H1 (cell line): ENCODE measurements at regions not wholly inside any gene's neighbourhood (a gene's known extent, or its start where the extent isn't known, plus 50 kb on each side); places are given as distances from the start of the nearest gene placed in this dataset.

ENCODE experiments used
- BRCA1 ChIP-seq: IDR thresholded peaks from 2 replicates; pipeline ENCODE4 v1.6.1; 2012; ENCODE audit warnings: low read depth, low read length, improper control_type of control experiment
- HDAC2 ChIP-seq, 2 experiments: fragments of 300-600 bp in 1 of 2; sonication (generic) in 1 of 2; IDR thresholded peaks; 2 replicates each; pipeline ENCODE4 v1.6.1; 2011 to 2012; ENCODE audit warnings: low read depth in 2 of 2, low read length in 2 of 2, mild to moderate bottlenecking in 2 of 2, moderate library complexity in 2 of 2, borderline replicate concordance in 1 of 2, inconsistent platforms in 1 of 2
- HDAC6 ChIP-seq: IDR thresholded peaks from one replicate; pipeline ENCODE4 v1.7.1; 2012; ENCODE audit warnings: low read depth, mild to moderate bottlenecking, inconsistent platforms, low read length, moderate library complexity
- RXRA ChIP-seq: IDR thresholded peaks from 2 replicates; pipeline ENCODE4 v1.6.1; 2011; ENCODE audit warnings: low read depth, mild to moderate bottlenecking, low read length, moderate library complexity; ENCODE audit not compliant: insufficient read depth
- SIN3A ChIP-seq, 2 experiments: IDR thresholded peaks in 1 of 2; conservative IDR thresholded peaks in 1 of 2; 2 replicates each; pipeline ENCODE4 v1.6.1; 2011 to 2012; ENCODE audit warnings: low read length in 2 of 2, improper control_type of control experiment in 1 of 2, low read depth in 1 of 2, mild to moderate bottlenecking in 1 of 2
- SUZ12 ChIP-seq: fragments of 200-600 bp; sonication (generic); IDR thresholded peaks from 2 replicates; pipeline ENCODE4 v1.6.1; 2012; ENCODE audit warnings: mild to moderate bottlenecking, inconsistent platforms, low read length, moderate library complexity, mixed read lengths
- TEAD4 ChIP-seq: IDR thresholded peaks from 2 replicates; pipeline ENCODE4 v1.6.1; 2012; ENCODE audit warnings: low read depth, low read length, inconsistent platforms, mixed read lengths
- TF ChIP-seq, protein P1 (sequence below): fragments of 300-600 bp; sonication (generic); IDR thresholded peaks from 2 replicates; pipeline ENCODE4 v1.7.1; 2012; ENCODE audit warnings: low read length, moderate library complexity, mild to moderate bottlenecking, inconsistent platforms; ENCODE audit not compliant: insufficient replicate concordance

DNA sequence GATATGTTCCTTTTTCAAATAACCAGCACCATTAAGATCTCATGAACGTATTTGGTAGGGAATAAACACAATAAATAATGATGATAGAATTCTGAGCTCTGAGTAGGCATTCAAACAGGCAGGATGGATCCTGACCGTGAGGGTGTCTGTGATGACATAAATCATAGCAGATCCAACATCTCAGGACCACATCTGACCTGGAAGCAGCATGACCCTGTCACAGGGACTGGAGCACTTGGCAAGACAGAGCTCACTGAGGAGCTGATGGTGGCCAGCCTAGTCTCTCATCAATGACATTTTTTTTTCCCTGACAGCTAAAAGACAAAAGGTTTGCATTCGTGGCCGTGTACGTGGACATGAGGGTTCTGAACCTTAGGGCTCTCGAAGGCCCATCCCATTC lies 337.5 kb downstream of the NPIPA8 start (continued):
- TF ChIP-seq, protein P1, sequence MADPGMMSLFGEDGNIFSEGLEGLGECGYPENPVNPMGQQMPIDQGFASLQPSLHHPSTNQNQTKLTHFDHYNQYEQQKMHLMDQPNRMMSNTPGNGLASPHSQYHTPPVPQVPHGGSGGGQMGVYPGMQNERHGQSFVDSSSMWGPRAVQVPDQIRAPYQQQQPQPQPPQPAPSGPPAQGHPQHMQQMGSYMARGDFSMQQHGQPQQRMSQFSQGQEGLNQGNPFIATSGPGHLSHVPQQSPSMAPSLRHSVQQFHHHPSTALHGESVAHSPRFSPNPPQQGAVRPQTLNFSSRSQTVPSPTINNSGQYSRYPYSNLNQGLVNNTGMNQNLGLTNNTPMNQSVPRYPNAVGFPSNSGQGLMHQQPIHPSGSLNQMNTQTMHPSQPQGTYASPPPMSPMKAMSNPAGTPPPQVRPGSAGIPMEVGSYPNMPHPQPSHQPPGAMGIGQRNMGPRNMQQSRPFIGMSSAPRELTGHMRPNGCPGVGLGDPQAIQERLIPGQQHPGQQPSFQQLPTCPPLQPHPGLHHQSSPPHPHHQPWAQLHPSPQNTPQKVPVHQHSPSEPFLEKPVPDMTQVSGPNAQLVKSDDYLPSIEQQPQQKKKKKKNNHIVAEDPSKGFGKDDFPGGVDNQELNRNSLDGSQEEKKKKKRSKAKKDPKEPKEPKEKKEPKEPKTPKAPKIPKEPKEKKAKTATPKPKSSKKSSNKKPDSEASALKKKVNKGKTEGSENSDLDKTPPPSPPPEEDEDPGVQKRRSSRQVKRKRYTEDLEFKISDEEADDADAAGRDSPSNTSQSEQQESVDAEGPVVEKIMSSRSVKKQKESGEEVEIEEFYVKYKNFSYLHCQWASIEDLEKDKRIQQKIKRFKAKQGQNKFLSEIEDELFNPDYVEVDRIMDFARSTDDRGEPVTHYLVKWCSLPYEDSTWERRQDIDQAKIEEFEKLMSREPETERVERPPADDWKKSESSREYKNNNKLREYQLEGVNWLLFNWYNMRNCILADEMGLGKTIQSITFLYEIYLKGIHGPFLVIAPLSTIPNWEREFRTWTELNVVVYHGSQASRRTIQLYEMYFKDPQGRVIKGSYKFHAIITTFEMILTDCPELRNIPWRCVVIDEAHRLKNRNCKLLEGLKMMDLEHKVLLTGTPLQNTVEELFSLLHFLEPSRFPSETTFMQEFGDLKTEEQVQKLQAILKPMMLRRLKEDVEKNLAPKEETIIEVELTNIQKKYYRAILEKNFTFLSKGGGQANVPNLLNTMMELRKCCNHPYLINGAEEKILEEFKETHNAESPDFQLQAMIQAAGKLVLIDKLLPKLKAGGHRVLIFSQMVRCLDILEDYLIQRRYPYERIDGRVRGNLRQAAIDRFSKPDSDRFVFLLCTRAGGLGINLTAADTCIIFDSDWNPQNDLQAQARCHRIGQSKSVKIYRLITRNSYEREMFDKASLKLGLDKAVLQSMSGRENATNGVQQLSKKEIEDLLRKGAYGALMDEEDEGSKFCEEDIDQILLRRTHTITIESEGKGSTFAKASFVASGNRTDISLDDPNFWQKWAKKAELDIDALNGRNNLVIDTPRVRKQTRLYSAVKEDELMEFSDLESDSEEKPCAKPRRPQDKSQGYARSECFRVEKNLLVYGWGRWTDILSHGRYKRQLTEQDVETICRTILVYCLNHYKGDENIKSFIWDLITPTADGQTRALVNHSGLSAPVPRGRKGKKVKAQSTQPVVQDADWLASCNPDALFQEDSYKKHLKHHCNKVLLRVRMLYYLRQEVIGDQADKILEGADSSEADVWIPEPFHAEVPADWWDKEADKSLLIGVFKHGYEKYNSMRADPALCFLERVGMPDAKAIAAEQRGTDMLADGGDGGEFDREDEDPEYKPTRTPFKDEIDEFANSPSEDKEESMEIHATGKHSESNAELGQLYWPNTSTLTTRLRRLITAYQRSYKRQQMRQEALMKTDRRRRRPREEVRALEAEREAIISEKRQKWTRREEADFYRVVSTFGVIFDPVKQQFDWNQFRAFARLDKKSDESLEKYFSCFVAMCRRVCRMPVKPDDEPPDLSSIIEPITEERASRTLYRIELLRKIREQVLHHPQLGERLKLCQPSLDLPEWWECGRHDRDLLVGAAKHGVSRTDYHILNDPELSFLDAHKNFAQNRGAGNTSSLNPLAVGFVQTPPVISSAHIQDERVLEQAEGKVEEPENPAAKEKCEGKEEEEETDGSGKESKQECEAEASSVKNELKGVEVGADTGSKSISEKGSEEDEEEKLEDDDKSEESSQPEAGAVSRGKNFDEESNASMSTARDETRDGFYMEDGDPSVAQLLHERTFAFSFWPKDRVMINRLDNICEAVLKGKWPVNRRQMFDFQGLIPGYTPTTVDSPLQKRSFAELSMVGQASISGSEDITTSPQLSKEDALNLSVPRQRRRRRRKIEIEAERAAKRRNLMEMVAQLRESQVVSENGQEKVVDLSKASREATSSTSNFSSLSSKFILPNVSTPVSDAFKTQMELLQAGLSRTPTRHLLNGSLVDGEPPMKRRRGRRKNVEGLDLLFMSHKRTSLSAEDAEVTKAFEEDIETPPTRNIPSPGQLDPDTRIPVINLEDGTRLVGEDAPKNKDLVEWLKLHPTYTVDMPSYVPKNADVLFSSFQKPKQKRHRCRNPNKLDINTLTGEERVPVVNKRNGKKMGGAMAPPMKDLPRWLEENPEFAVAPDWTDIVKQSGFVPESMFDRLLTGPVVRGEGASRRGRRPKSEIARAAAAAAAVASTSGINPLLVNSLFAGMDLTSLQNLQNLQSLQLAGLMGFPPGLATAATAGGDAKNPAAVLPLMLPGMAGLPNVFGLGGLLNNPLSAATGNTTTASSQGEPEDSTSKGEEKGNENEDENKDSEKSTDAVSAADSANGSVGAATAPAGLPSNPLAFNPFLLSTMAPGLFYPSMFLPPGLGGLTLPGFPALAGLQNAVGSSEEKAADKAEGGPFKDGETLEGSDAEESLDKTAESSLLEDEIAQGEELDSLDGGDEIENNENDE, result no peak
- TF ChIP-seq RXRA (no peak), SUZ12 (no peak), HDAC2 (IDR thresholded peaks at IDR 0.05; ENCODE audit: borderline replicate concordance in 1 of 2, low read depth in 2 of 2, low read length in 2 of 2) (no peak), HDAC6 (no peak), BRCA1 (no peak), TEAD4 (no peak), SIN3A (conservative IDR thresholded peaks at IDR 0.05 in 1 of 2, IDR thresholded peaks at IDR 0.05 in 1 of 2; ENCODE audit: low read depth in 1 of 2, low read length in 2 of 2) (no peak)
